ENCODE measurements at regions not wholly inside any gene's neighbourhood (a gene's known extent, or its start where the extent isn't known, plus 50 kb on each side); places are given as distances from the start of the nearest gene placed in this dataset.

- Histone ChIP-seq H4K20me1 (ENCODE audit: insufficient read depth) (no peaks in the 10 kb centered on the region), H3K27me3 (ENCODE audit: insufficient read depth, low read depth, low read length) (no peaks in the 10 kb centered on the region), H3K9me3 (ENCODE audit: low read length) (no peaks in the 10 kb centered on the region), H3K36me3 (ENCODE audit: insufficient read depth, low read length) (no peaks in the 10 kb centered on the region), H3F3A (ENCODE audit: insufficient read depth, low read length, poor library complexity, severe bottlenecking) (no peaks in the 10 kb centered on the region), H3K79me2 (replicated peaks; ENCODE audit: insufficient read depth, low read length) (no peaks in the 10 kb centered on the region), H3K9me2 (ENCODE audit: insufficient read depth, low read length) (no peaks in the 10 kb centered on the region), H3K9ac (ENCODE audit: low read length) (no peak overlapping the region), H2AFZ (ENCODE audit: low read depth, low read length) (no peak overlapping the region), H3K4me3 (ENCODE audit: low read length) (no peak overlapping the region), H3K4me2 (ENCODE audit: low read length) (no peak overlapping the region), H3K27ac (ENCODE audit: low read length) (no peak overlapping the region)
- no peak for TF ChIP-seq REST (IDR thresholded peaks at IDR 0.05; ENCODE audit: borderline replicate concordance)
- TF ChIP-seq EP300 (conservative IDR thresholded peaks at IDR 0.05; ENCODE audit: poor library complexity, severe bottlenecking): no peak
- no peak for TF ChIP-seq CTCF (IDR thresholded peaks at IDR 0.05; ENCODE audit: poor library complexity, severe bottlenecking)
- TF ChIP-seq EZH2 (IDR thresholded peaks at IDR 0.05; ENCODE audit: borderline replicate concordance, insufficient read depth, low read length, poor library complexity, severe bottlenecking): no peak
- TF ChIP-seq POLR2AphosphoS5 (IDR thresholded peaks at IDR 0.05): no peak
- TF ChIP-seq SMC3 (conservative IDR thresholded peaks at IDR 0.05; ENCODE audit: poor library complexity): no peak
These were observed 242.5 kb upstream of the ZFP64 start for GRCh38 chr20:52434041-52434425.

- H3K36me3 ChIP-seq (ENCODE audit: insufficient read depth, low read length): no peaks in the 10 kb centered on the region
- H3K4me2 ChIP-seq (ENCODE audit: low read length): no peak overlapping the region
- no peak overlapping the region for H3K27ac ChIP-seq (ENCODE audit: low read length)
- H3K4me3 ChIP-seq (ENCODE audit: low read length): no peak overlapping the region
- H3F3A ChIP-seq (ENCODE audit: insufficient read depth, low read length, poor library complexity, severe bottlenecking): no peaks in the 10 kb centered on the region
- TF ChIP-seq SMC3 (conservative IDR thresholded peaks at IDR 0.05; ENCODE audit: poor library complexity) (no peak), RAD21 (conservative IDR thresholded peaks at IDR 0.05) (no peak), EZH2 (IDR thresholded peaks at IDR 0.05; ENCODE audit: borderline replicate concordance, insufficient read depth, low read length, poor library complexity, severe bottlenecking) (no peak), CTCF (IDR thresholded peaks at IDR 0.05; ENCODE audit: poor library complexity, severe bottlenecking) (no peak), EP300 (conservative IDR thresholded peaks at IDR 0.05; ENCODE audit: poor library complexity, severe bottlenecking) (no peak), MXI1 (conservative IDR thresholded peaks at IDR 0.05; ENCODE audit: poor library complexity, severe bottlenecking) (no peak), POLR2AphosphoS5 (IDR thresholded peaks at IDR 0.05) (no peak), TAF1 (IDR thresholded peaks at IDR 0.05; ENCODE audit: low read depth) (no peak), REST (IDR thresholded peaks at IDR 0.05; ENCODE audit: borderline replicate concordance) (no peak)
- no peaks in the 10 kb centered on the region for H3K27me3 ChIP-seq (ENCODE audit: insufficient read depth, low read depth, low read length)
- H2AFZ ChIP-seq (ENCODE audit: low read depth, low read length): no peak overlapping the region
- H4K20me1 ChIP-seq (ENCODE audit: insufficient read depth): no peaks in the 10 kb centered on the region
- H3K9ac ChIP-seq (ENCODE audit: low read length): no peak overlapping the region
- H3K9me3 ChIP-seq (ENCODE audit: low read length): no peaks in the 10 kb centered on the region
- H3K79me2 ChIP-seq (replicated peaks; ENCODE audit: insufficient read depth, low read length): no peaks in the 10 kb centered on the region
- H3K9me2 ChIP-seq (ENCODE audit: insufficient read depth, low read length): no peaks in the 10 kb centered on the region
These were observed 241.9 kb upstream of the ZFP64 start for GRCh38 chr20:52433326-52434040.
